8988T (cell line): ENCODE measurements at regions not wholly inside any gene's neighbourhood (a gene's known extent, or its start where the extent isn't known, plus 50 kb on each side); places are given as distances from the start of the nearest gene placed in this dataset.
A peak's percentile ranks its signal among the peaks of the same experiment; 100 is the strongest.

Experiments used
- DNase-seq: peaks from one replicate; pipeline ENCODE4 v3.0.0; 2011

DNA sequence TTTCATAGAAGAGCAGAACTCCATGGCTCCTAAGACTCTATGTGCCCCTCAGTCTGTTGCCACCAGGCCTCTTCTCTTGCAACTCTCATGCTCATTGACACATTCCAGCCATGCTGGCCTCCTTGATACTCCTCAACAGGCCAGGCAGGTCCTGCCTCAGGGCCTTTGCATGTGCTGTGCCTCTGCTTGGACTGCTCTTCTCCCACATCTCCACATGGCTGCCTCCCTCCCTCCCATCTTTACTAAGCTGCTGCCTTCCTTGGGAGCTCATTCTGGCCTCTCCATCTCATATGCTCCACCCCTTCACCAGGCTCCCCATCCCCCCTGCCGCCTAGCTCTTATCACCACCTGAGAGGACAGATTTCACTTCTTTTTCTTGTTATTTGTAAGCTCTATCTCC lies 103.8 kb upstream of the GPR26 start:
- no peak for DNase-seq

DNA sequence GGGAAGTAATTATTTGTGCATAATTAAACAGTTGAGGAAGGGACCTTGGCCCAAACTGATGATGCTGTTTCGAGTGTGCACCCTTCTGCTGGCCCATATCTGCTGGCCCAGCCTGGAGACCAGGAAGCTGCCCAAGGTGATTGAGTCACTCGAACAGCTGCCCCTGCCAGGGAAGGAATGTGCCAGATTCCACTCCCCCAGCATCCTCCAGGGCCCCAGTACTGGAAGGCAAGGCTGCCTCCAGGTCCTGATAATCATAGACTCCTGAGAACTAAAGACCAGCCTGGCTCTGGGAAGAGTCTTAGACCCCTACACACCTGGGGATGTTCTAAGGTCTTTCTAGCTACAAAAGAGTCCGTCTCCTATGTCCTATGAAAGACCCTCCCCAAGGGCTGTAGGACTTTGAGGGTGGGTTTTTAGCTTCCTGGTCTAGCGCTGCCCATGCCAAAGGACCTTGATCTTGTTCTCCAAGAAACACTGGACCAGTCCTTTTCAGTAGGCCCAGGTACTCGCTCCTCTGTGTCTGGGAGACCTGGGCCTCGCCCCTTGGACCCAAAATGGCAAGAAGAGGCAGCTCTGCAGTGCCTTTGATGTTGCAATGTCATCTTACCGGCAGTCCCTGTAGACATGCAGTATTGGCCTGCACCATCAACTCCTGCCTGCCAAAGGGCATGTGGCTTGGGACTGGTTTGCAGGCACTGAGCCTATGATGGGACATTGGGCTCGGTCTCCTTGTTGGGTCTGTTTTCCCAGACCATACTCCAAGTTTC lies 103.2 kb upstream of the GPR26 start:
- DNase-seq: peak; percentile 3

DNA sequence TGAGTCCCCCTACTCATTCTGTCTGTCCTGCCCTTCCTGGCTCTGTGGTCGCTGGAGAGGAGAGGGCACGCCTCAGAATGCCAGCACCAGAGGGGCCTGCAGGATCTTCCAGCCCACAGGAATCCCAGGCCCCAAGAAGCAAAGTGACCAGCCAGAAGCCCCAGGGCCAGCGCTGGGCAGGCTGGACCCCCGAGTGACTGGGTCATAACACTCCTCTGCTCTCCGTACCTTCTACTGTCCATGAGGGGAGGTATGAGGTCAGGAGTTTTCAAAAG lies 102.6 kb upstream of the GPR26 start:
- peak; percentile 1 for DNase-seq

DNA sequence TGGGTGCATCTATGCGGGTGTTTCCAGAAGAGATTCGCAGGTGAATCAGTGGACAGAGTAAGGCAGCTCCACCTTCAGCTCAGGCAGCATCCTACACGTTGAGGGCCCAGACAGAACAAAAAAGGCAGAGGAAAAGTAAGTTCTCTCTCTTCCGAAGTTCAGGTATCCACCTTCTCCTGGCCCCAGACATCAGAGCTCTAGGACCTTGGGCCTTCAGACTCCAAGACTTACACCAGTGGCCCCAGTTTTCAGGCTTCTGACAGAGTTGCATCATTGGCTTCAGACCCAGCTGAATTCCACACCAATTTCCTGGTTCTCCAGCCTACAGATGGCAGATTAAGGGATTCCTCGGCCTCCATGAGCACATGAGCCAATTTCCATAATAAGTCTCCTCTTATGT lies 102.2 kb upstream of the GPR26 start:
- DNase-seq: no peak

DNA sequence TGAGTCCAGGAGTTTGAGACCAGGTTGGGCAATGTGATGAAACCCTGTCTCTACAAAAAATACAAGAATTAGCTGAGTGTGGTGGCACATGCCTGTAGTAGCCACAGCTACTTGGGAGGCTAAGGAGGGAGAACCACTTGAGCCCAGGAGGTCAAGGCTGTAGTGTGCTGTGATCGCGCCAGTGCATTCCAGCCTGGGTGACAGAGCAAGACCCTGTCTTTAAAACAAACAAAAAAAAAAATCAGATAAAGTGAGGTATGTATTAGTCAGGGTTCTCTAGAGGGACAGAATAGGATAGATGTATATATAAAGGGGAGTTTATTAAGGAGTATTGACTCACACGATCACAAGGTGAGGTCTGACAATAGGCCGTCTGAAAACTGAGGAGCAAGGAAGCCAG lies 101.5 kb upstream of the GPR26 start:
- no peak for DNase-seq

DNA sequence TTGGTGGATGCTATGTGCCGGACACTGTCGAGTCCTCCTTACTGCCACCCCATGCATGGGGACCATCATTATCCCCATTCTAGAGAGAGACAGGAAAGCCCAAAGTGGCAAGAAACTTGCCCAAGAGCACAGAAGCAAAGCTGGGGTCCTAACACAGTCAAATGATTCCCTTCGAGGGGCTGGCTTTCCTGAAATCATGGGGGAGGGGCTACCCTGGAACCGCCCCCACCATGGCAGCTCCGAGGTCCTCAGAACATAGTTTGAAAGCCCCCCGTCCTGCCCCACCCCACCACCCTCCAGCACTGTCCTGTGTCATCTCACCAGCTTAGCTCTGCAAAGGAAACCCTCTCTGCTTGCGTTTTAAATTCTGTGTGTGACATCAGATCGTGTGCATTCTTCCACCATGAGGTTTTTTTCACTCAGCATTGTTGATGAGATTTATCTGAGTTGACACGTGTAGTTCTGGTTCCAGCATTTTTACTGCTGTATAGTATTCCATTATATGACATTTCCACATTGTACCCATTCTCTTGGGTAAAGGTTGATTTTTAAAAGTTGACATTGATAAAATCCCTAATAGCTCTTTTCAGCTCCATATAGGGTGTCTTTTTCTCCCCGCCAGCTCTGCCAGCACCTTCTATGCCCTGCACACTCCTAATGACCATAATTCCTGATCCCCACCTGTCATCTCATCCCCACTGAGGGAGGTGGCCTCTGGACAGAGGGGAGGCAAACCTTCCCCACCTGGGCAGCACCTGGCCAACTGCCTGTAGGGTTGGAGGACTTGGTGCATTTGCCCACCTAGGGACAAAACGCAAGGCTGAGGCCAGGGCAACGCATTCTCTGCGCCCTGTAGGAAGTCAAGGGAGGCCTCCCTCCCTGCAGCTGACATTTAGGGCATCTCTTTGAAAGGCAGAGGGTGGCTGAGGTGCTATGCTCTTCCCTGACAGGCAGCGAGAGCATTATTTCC lies 100.2 kb upstream of the GPR26 start:
- DNase-seq: no peak

DNA sequence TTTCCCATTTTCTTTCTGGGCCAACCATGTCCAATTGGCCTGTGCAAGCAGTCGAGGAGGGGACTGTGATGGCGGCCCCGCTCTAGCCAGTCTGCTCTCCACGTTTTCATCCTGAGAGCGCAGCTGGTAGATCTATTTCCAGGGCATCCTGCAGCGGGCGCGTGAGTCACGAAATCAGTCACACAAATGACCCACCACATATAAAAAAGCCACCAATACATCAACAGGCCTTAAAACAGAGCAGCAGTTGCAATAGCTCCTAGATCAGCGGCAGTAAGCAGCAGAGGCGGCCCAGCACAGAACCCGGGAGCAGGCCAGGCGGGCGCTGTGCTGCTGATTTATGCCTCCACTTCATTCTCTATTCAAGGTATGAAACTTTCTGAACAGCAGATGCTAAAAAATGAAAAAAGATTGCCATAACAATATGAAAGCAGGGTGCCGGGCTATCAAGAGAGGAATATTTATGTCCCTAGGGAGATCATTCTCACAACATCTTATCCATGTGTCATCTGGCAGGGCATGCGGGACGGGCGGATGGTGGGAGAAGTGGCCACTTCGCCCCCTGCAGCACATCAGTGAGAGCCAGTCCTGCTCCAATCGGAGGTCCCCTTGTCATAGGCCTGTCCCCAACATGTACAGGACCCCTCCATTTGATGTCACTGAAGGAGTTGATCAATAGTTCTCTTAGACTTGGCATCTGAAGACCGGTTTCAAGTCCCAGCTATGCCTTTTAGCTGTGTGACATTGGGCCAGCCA lies 98.0 kb upstream of the GPR26 start:
- DNase-seq: no peak

DNA sequence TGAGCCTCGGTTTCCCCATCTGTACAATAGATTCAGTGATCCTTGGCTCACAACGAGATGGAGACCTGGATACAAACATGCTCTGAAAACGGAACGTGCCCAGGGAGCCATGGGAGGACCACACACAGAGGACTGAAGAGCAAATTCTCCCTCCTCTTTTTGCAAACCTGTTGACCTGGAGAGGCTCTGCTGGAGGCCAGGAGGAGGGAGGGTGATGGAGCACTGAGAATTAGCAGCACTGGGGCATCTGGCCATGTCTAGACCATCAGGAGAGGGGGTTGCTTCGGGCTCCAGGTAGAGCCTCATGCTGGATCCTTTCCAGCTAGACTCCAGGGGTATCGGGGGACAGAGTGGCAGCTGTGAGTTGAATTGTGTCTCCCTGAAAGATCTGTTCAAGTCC lies 97.4 kb upstream of the GPR26 start:
- DNase-seq: no peak

DNA sequence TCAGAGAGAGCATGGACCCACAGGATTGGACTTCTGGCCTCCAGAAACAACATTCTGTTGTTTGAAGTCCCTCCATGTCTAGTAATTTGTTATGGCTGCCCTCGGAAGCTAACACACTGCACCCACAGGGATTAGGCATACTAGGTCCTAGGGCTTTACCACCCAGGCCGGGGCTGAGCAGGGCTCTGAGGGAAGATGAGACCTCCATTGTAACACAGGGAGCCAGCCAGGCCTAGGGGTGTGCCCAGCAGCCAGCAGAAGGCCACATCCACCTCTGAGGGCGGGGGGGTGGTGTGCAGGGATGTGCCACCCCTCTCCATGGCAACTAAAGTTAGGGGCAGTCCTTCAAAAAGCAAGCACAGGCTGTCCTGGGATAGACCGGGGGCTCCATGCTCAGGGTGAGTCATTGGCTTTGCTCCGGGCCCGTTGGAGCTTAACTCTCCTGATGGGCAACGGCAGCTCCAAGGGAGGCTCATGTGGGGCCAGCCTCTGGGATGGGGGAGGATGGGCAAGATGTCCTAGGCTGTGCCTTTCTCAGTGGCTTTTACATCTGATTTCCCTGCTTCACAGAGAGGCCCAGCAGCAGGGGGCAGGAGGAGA lies 96.6 kb upstream of the GPR26 start:
- DNase-seq: no peak

DNA sequence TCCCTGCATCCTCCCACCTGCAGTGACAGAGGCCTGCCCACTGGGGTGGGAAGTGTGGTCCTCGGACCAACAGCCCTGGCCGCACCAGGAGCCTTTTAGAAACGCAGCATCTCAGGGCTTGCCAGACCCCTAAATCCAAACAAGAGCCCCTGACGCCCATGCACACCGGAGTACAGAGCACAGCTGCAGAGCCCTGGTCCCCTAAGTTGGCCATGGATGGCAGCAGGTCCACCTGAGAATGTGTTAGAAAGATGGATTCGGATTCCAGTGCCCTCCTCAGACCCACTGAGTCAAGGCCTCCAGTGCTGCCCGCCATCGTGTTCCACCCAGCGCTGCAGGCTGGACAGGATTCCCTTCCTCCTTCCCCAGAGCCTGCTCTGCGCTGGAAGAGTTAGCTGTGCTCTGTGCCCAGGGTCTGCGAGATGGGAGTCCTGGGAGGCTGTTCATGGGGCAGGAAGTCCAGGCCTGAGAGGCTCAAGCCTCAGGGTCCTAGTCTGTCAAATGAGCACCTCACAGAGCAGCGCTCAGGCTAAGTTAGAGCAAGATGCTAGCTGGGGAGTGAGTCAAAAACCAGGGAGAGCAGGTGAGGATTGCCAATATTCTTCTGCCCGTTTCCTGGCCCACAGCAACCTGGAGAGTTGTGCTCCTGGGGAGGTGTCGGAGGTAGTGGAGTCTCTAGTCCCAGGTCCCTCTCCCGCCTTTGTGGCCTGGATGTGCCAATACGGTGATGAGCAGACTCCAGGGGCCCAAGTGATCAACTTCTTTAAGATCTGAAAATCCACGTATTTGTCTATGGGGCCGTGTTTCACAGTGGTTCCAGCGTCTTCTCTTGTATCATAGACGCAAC lies 95.9 kb upstream of the GPR26 start:
- DNase-seq: no peak

DNA sequence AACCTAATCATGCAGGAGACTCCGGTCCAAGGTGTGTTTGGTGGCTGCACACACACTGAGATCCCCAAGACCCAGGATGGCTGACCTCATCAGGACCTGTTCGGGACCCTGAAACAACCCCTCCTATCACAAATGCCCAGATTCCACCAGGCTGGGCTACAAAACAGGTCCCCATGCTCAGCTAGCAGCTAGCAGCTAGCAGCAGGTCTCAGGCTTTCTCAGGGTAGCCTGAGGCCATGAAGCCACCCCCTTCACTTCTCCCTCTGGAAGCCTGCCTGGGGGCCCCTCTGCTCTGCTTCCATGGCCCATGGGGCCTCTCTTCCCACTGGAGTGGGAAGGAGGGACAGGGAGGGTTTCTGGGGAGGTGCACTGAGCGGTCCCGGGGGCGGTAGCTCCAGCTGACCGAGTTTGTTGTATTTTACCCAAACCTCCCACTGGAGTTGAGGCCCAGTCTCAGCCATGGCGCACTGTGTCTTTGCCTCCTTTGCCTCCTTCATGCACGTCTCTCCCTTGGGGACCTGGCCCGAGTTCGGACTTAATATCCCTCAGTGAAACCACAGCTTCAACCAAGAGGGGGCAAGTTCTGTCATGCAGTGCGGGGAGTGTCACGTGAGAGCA lies 95.1 kb upstream of the GPR26 start:
- DNase-seq: no peak

DNA sequence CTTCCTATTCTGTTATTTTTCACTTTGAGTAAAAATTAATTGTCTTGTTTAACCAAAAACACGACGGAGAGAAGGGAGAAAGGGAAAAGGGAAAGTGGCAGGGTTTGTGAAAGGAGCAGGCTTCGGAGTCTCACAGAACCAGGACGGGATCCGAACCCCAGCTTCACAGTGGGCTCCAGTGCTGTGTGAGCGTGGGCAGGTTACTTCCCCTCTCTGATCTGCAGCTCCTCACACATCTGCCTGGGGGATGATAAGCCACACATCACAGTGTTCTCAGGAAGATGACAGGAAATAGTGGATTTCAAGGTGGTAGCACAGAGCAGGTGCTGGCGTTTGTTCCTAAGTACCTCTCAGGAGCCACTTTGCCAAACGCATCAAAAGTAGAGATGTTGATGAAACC lies 94.2 kb upstream of the GPR26 start:
- DNase-seq: no peak

DNA sequence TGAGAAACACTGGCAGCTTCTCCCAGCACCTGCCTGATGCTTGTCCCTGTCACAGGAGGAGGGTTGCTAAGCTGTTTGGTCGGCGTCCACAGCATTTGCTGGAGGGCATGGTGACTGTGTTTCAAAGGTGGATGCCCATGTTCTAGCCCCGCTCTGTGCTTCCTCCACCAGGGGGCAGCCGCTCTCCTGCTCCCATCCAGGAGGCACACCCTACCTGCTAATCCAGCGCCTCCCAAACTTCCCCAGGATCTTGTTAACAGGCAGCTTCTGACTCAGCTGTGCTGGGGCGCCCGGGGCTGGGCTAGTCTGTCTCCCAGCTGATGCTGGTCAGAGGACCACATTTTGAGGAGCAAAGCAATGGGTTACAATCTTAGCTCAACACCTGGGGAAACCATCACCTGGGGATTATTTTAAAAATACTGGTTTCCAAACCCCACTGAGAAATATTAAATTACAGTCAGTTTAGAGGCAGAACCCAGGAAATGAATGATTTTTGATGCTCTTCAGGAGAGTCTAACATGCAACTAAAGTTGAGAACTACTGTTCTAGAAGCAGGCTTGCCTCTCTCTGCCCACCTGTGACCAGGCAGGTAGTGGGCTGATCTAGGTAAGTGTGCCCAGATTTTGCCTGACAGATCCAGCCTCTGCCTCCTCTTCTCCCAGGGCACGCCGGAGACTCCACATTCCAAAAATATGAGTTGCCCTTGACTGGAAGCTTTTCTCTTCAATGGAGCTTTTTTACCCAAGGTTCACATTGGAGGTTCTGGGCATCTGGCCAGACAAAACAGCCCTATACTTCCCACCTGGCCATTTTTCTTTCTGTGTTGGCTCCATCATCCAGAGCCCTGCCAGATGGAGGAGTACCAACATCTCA lies 92.7 kb upstream of the GPR26 start:
- peak; percentile 72 for DNase-seq

DNA sequence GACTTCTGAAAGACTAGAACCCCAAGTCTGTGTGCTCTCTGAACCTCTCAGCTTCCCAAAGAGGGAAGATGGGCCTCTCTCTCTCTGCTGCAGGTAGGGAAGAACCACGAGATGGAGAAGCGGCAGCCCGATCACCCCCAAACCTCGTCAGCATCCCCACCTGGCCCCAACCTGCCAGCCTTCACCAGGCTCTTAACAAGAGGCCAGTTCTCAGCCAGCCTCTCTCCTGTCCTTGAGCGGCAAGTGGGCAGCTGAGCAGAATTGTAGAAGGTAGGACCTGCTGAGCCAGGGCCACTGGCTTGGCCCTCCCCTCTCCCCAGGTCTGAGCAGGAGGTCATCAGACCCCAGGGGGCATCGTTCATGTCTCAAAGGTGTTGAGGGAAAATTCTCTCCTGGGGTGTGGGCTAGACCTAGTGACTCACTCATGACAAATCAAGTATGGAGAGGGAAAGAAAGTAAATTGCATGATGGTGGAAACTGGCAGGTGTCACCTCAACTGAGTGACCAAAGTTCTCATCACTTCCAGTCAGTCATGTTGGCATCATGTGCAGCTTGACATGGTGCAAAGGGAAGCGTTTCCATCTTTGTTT lies 92.0 kb upstream of the GPR26 start:
- DNase-seq: no peak

DNA sequence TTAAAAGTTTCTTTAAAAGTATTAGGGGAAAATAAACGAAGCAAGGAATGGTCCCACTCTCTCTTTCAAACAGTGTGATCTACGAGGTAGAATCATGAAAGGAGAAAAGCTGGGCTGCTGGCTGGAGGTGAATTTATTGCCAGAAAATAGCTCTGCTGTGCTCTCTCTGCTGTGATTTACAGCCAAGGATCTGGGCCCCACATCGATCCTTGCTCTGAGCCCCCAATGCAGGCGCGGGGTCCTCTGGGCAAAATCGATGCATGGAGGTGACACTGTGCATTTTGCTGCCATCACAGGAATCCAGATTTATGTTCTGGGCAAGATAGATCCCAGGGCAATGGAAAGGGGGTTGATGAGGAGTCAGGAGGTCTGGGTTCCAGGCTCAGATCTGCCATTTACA lies 91.0 kb upstream of the GPR26 start:
- no peak for DNase-seq

DNA sequence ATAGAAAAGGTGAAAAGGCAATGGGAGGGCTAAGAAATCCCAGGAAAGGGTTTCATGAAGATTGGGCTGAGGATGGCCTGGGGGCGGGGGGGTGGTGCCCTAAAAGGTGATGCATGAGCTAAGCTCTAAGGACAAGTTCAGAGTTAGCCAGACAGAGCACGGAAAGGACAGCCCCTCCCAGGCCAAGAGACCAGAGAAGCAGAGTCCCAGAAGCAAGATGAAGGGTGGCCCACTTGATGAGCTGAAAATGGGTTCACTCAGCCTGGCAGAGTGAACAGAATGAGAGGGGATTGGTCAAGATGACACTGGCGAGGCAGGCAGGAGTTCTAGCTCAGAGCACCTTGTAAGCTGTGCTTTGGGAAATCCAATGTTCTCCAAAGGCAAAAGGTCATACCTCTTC lies 89.4 kb upstream of the GPR26 start:
- no peak for DNase-seq

DNA sequence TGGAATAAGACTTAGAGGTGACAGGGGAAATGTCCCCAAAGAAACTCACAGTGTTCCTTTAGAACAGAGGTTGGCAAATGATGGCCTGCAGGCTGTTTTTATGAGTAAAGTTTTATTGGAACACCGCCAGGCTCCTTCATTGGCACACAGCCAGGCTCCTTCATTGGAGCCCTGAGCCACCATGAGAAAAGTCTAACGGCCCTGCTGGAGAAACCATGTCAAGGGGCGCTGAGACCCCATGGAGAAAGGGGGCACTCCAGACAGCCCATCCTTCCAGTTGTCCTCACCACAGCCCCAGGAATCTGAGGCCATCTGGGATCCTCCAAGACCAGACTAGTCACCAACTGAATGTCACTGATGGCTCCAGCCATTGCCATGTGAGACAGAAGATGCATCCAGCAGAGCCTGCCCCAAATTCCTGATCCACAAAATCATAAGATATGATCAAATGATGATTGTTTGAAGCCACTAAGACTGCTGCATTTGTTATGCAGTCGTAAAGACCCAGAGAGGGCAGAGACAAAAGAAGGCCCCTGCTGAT lies 88.2 kb upstream of the GPR26 start:
- DNase-seq: no peak

DNA sequence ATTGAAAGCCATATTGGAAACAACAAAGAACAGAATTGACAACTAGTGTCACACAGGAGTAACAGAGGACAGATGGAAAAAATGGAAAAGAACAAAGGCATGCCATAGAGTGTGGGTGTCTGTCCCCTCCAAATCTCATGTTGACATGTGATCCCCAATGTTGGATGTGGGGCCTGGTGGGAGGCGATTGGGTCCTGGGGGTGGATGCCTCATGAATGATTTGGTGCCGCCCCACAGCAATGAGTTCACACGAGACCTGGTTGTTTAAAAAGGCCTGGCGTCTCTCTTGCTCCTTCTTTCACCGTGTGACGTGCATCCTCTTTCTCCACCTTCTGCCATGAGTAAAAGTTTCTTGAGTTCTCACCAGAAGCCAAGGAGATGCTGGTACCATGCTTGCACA lies 87.4 kb upstream of the GPR26 start:
- no peak for DNase-seq

DNA sequence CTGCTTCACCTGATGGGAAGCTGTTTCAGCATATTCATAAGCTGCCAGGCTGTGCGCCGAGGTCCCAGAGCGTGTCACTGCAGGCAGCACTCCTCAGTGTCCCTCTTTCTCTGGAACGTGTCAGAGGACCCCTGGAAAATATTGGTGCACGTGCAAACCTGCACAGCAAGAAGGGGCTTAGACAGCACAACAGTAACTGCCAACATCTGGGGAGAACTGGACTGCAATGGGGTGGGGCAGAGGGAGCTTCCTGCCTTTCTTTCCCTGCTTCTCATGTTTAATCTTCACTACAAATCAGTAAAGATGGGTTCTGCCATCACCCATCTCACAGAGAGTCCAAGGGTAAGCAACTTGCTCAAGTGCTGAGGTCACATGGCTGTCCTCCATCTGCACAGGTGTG lies 86.5 kb upstream of the GPR26 start:
- no peak for DNase-seq

DNA sequence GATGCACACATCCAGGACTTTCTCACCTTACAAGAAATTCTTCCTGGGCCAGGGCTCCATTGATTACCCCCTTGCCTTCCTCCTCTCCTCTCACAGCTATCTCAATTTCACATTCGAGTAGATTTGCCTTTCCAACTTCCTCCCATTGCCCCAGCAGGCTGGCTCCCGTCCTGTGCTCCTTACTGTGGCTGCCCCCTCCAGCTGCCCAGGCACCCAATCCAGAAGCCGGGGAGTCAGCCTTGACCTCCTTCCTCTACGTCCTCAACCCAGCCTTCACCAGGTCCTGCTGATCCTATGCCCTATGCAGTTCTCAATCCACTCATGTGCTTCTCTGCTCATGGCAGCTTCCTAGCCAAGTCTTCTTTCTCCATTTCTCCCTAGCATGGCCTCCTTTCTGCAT lies 85.7 kb upstream of the GPR26 start:
- DNase-seq: no peak
